H9 (cell line): ENCODE measurements at regions not wholly inside any gene's neighbourhood (a gene's known extent, or its start where the extent isn't known, plus 50 kb on each side); places are given as distances from the start of the nearest gene placed in this dataset.
"Not testable (repeated sequence)": the region's sequence is repeated elsewhere in the genome, so short reads cannot be mapped to it uniquely, and the experiment has no call there.

ENCODE experiments used
- DNase-seq: peaks from one replicate; pipeline ENCODE4 v3.0.0-alpha.2; 2017
- H2AFZ ChIP-seq: one replicate; pipeline ENCODE4 v1.6.1; 2013; ENCODE audit warnings: mild to moderate bottlenecking, low read length, control low read depth, moderate library complexity
- H2AK5ac ChIP-seq: 2 replicates; pipeline ENCODE4 v1.6.1; 2013; ENCODE audit warnings: low read length, control low read depth, mixed read lengths; ENCODE audit not compliant: insufficient read length
- H2BK120ac ChIP-seq: one replicate; pipeline ENCODE4 v1.6.1; 2013; ENCODE audit warnings: low read depth, mild to moderate bottlenecking, low read length, control low read depth, inconsistent platforms; ENCODE audit not compliant: poor library complexity, severe bottlenecking
- H2BK12ac ChIP-seq: 2 replicates; pipeline ENCODE4 v1.6.1; 2013; ENCODE audit warnings: low read length, control low read depth, mixed read lengths, low read depth; ENCODE audit not compliant: insufficient read length
- H2BK15ac ChIP-seq: 2 replicates; pipeline ENCODE4 v1.6.1; 2013; ENCODE audit warnings: low read depth, low read length, control low read depth
- H2BK20ac ChIP-seq: one replicate; pipeline ENCODE4 v1.6.1; 2013; ENCODE audit warnings: low read depth, mild to moderate bottlenecking, low read length, control low read depth, inconsistent platforms; ENCODE audit not compliant: poor library complexity, severe bottlenecking
- H2BK5ac ChIP-seq: 2 replicates; pipeline ENCODE4 v1.6.1; 2013; ENCODE audit warnings: low read length, control low read depth, mixed read lengths; ENCODE audit not compliant: insufficient read length
- H3K14ac ChIP-seq: 2 replicates; pipeline ENCODE4 v1.6.1; 2013; ENCODE audit warnings: low read length, control low read depth; ENCODE audit not compliant: insufficient read depth
- H3K18ac ChIP-seq: 2 replicates; pipeline ENCODE4 v1.6.1; 2013; ENCODE audit warnings: low read depth, mild to moderate bottlenecking, mixed read lengths, low read length, control low read depth; ENCODE audit not compliant: insufficient read length
- H3K23ac ChIP-seq: 2 replicates; pipeline ENCODE4 v1.6.1; 2013; ENCODE audit warnings: low read length, control low read depth, mixed read lengths, low read depth; ENCODE audit not compliant: insufficient read length
- H3K23me2 ChIP-seq: 2 replicates; pipeline ENCODE4 v1.6.1; 2013; ENCODE audit warnings: low read depth, mild to moderate bottlenecking, mixed read lengths, low read length, control low read depth; ENCODE audit not compliant: insufficient read length, poor library complexity, severe bottlenecking
- H3K27ac ChIP-seq: 2 replicates; pipeline ENCODE4 v1.5.1; 2013; ENCODE audit warnings: low read length, control low read depth, mixed read lengths, low read depth; ENCODE audit not compliant: insufficient read length
- H3K27me3 ChIP-seq: 2 replicates; pipeline ENCODE4 v1.6.1; 2013; ENCODE audit warnings: low read length, control low read depth, inconsistent platforms; ENCODE audit not compliant: insufficient read depth
- H3K4ac ChIP-seq: 2 replicates; pipeline ENCODE4 v1.6.1; 2013; ENCODE audit warnings: low read depth, mild to moderate bottlenecking, control low read depth, inconsistent platforms, low read length, moderate library complexity
- H3K4me1 ChIP-seq: 2 replicates; pipeline ENCODE4 v1.6.1; 2013; ENCODE audit warnings: low read length, control low read depth, inconsistent platforms; ENCODE audit not compliant: insufficient read depth
- H3K4me2 ChIP-seq: 2 replicates; pipeline ENCODE4 v1.6.1; 2013; ENCODE audit warnings: low read length, control low read depth, mixed read lengths; ENCODE audit not compliant: insufficient read length, insufficient read depth
- H3K56ac ChIP-seq: 2 replicates; pipeline ENCODE4 v1.6.1; 2013; ENCODE audit warnings: low read depth, mild to moderate bottlenecking, mixed read lengths, low read length, control low read depth; ENCODE audit not compliant: insufficient read length
- H3K79me1 ChIP-seq: 2 replicates; pipeline ENCODE4 v1.6.1; 2013; ENCODE audit warnings: low read depth, mild to moderate bottlenecking, moderate library complexity, low read length, control low read depth, inconsistent platforms; ENCODE audit not compliant: insufficient read depth, poor library complexity, severe bottlenecking
- H3K79me2 ChIP-seq: 2 replicates; pipeline ENCODE4 v1.6.1; 2013; ENCODE audit warnings: low read length, control low read depth, inconsistent platforms; ENCODE audit not compliant: insufficient read depth
- H3K9ac ChIP-seq: 2 replicates; pipeline ENCODE4 v1.6.1; 2013; ENCODE audit warnings: low read length, control low read depth, mixed read lengths; ENCODE audit not compliant: insufficient read length; ENCODE audit errors: extremely low read depth
- H3K9me3 ChIP-seq: one replicate; pipeline ENCODE4 v1.6.1; 2013; ENCODE audit warnings: low read depth, low read length, inconsistent platforms; ENCODE audit not compliant: control insufficient read depth
- H3T11ph ChIP-seq: one replicate; pipeline ENCODE4 v1.6.1; 2013; ENCODE audit warnings: mild to moderate bottlenecking, low read length, control low read depth, inconsistent platforms
- H4K20me1 ChIP-seq: one replicate; pipeline ENCODE4 v1.6.1; 2013; ENCODE audit not compliant: control insufficient read depth, insufficient read length, insufficient read depth
- H4K5ac ChIP-seq: 2 replicates; pipeline ENCODE4 v1.6.1; 2013; ENCODE audit warnings: low read depth, mild to moderate bottlenecking, mixed read lengths, low read length, control low read depth; ENCODE audit not compliant: insufficient read length
- H4K8ac ChIP-seq: replicated peaks from 2 replicates; pipeline ENCODE4 v1.6.1; 2013; ENCODE audit warnings: low read length, control low read depth, mixed read lengths, low read depth; ENCODE audit not compliant: insufficient read length
- H4K91ac ChIP-seq: 2 replicates; pipeline ENCODE4 v1.6.1; 2013; ENCODE audit warnings: low read depth, mild to moderate bottlenecking, moderate library complexity, mixed read lengths, low read length, control low read depth; ENCODE audit not compliant: insufficient read length
- H3K27ac Mint-ChIP-seq, 3 experiments: 2 replicates in 2 of 3; 3 replicates in 1 of 3; pipeline ENCODE4 v1.8.0; 2020 to 2021; ENCODE audit warnings: mixed read lengths in 3 of 3, mild to moderate bottlenecking in 1 of 3, moderate library complexity in 1 of 3
- H3K27me3 Mint-ChIP-seq: 2 replicates; pipeline ENCODE4 v1.8.0; 2021; ENCODE audit warnings: low read depth, mild to moderate bottlenecking, moderate library complexity, mixed read lengths
- H3K36me3 Mint-ChIP-seq, 3 experiments: 2 replicates in 2 of 3; 3 replicates in 1 of 3; pipeline ENCODE4 v1.8.0; 2020 to 2021; ENCODE audit warnings: low read depth in 3 of 3, mixed read lengths in 3 of 3; ENCODE audit not compliant: insufficient read depth in 1 of 3
- H3K4me1 Mint-ChIP-seq, 2 experiments: 2 replicates each; pipeline ENCODE4 v1.8.0; 2020; ENCODE audit warnings: mixed read lengths in 2 of 2
- H3K4me3 Mint-ChIP-seq, 2 experiments: 2 replicates in 1 of 2; 3 replicates in 1 of 2; pipeline ENCODE4 v1.8.0; 2020 to 2021; ENCODE audit warnings: mild to moderate bottlenecking in 2 of 2, mixed read lengths in 2 of 2, moderate library complexity in 1 of 2
- H3K9me3 Mint-ChIP-seq, 2 experiments: 2 replicates in 1 of 2; 3 replicates in 1 of 2; pipeline ENCODE4 v1.8.0; 2020; ENCODE audit warnings: mild to moderate bottlenecking in 2 of 2, mixed read lengths in 2 of 2, moderate library complexity in 1 of 2
- CTCF ChIP-seq: fragments of 200-600 bp; sonication (generic); conservative IDR thresholded peaks from 3 replicates; pipeline ENCODE4 v1.8.0; 2021; ENCODE audit warnings: antibody characterized with exemption, mild to moderate bottlenecking
- WGBS: extraction: QIAGEN DNeasy Blood & Tissue Kit; methylation state at CpG from one replicate; pipeline ENCODE4 v1.1.7; 2013; ENCODE audit warnings: missing lambda C conversion rate, low lambda C conversion rate, mixed read lengths; ENCODE audit not compliant: insufficient read length; ENCODE audit errors: extremely low coverage; 5-methylcytosine and 5-hydroxymethylcytosine counted together

DNA sequence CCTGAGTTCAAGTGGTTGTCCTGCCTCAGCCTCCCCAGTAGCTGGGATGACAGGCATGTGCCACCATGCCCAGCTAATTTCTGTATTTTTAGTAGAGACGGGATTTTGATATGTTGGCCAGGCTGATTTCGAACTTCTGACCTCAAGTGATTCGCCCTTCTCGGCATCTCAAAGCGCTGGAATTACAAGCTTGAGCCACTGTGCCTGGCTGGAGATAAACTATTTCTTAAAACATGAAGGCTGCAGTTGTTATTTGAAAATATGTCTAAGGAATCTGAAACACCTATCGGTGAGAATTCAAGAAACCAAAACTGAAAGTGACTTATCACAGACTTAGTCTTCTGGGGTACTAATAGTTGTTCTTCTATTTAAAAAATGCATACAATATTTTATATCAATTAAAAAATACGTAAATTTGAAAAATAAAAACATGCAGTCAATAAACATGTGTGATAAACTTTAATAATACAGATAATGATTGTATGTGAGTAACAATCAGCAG lies 176.9 kb upstream of the PRSS58 start:
- no peak overlapping the region for H2BK120ac ChIP-seq
- H3K27me3 ChIP-seq = no peaks in the 10 kb centered on the region
- Mint-ChIP-seq H3K4me3 (no peak overlapping the region), H3K4me1 (peaks cover 3 to 6% of the 10 kb centered on the region in 2 experiments), H3K9me3 (no peaks in the 10 kb centered on the region), H3K27me3 (no peaks in the 10 kb centered on the region; the same call in 1 of the 2 replicates), H3K27ac (no peak overlapping the region), H3K36me3 (0 out of 7 replicates have a peak, but pooled peaks cover 0 to 2% (median 0%) of the 10 kb centered on the region in 3 experiments)
- H4K91ac ChIP-seq = no peak overlapping the region
- no peak overlapping the region for H2AK5ac ChIP-seq
- H4K5ac ChIP-seq = no peak overlapping the region
- no peak for DNase-seq
- H3K4ac ChIP-seq = no peak overlapping the region
- H3K9me3 ChIP-seq = no peaks in the 10 kb centered on the region
- no peaks in the 10 kb centered on the region for H3K23me2 ChIP-seq
- H4K8ac ChIP-seq = no peak overlapping the region
- no peaks in the 10 kb centered on the region for H3K79me1 ChIP-seq
- no peak overlapping the region for H3K23ac ChIP-seq
- TF ChIP-seq CTCF = no peak
- no peaks in the 10 kb centered on the region for H4K20me1 ChIP-seq
- H2AFZ ChIP-seq = no peak overlapping the region
- H3K4me2 ChIP-seq = no peak overlapping the region
- H2BK12ac ChIP-seq = no peak overlapping the region
- H3K14ac ChIP-seq = no peak overlapping the region
- no peak overlapping the region for H2BK5ac ChIP-seq
- H3T11ph ChIP-seq = no peak overlapping the region
- H3K56ac ChIP-seq = no peak overlapping the region
- no CpG with 5 or more reads among the region's 7 CpGs for WGBS
- no peak overlapping the region for H2BK20ac ChIP-seq
- no peaks in the 10 kb centered on the region for H3K79me2 ChIP-seq
- no peaks in the 10 kb centered on the region for H3K4me1 ChIP-seq
- H3K27ac ChIP-seq = no peak overlapping the region
- no peak overlapping the region for H3K9ac ChIP-seq
- no peak overlapping the region for H3K18ac ChIP-seq
- no peak overlapping the region for H2BK15ac ChIP-seq

GRCh38 chr7:142434133-142434532 lies 176.3 kb upstream of the PRSS58 start:
- not testable (repeated sequence) for H4K8ac ChIP-seq, H3K27me3 ChIP-seq, H3K18ac ChIP-seq, H3K9me3 ChIP-seq, H2AK5ac ChIP-seq, H3K36me3 Mint-ChIP-seq, H3K4me3 Mint-ChIP-seq, H3K4me1 ChIP-seq, H4K20me1 ChIP-seq, H3K14ac ChIP-seq, H3K4me1 Mint-ChIP-seq, H2AFZ ChIP-seq, H2BK20ac ChIP-seq, H2BK5ac ChIP-seq, H3T11ph ChIP-seq, H3K27ac ChIP-seq, H3K27ac Mint-ChIP-seq, H2BK12ac ChIP-seq, H2BK120ac ChIP-seq, H2BK15ac ChIP-seq, H3K23ac ChIP-seq, H3K79me1 ChIP-seq, DNase-seq, H3K23me2 ChIP-seq, H3K79me2 ChIP-seq, H3K9me3 Mint-ChIP-seq, H3K27me3 Mint-ChIP-seq, H4K5ac ChIP-seq, H3K4me2 ChIP-seq, H3K4ac ChIP-seq, H4K91ac ChIP-seq, H3K56ac ChIP-seq, H3K9ac ChIP-seq
- no CpG with 5 or more reads among the region's 5 CpGs for WGBS
